A549 (cell line): ENCODE measurements at regions not wholly inside any gene's neighbourhood (a gene's known extent, or its start where the extent isn't known, plus 50 kb on each side); places are given as distances from the start of the nearest gene placed in this dataset.

Source experiments
- ATAC-seq, 2 experiments: fragments of 200-7000 bp in 1 of 2; fragments of >200 bp in 1 of 2; cut with Nextera tagmentation in 1 of 2; cut with Tn5 transposase in 1 of 2; 3 replicates each; pipeline versions ENCODE4 v1.8.0 to v1.9.1; 2018 to 2020; ENCODE audit warnings: mild to moderate bottlenecking in 1 of 2, moderate library complexity in 1 of 2
- CTCF ChIA-PET: fragments of 300-600 bp; sonication (Branson Sonifier 250); formaldehyde crosslinking; extraction: SDS; loops from one replicate; lab custom pipeline; 2021; ENCODE audit warnings: antibody characterized with exemption, inconsistent platforms; lab: Yijun Ruan, JAX
- POLR2A ChIA-PET: fragments of 350-600 bp; formaldehyde crosslinking; extraction: SDS; loops from one replicate; lab custom pipeline; 2021; ENCODE audit warnings: antibody characterized with exemption, inconsistent platforms; lab: Yijun Ruan, JAX
- DNase-seq, 2 experiments: peaks; one replicate each; pipeline versions ENCODE4 v3.0.0 to v3.0.0-alpha.2; 2011 to 2016; ENCODE audit warnings: low read depth in 1 of 2, low spot score in 1 of 2
- FAIRE-seq: peaks from 2 replicates; lab custom pipeline; 2011; peaks lifted over from hg19 to GRCh38; lab: Jason Lieb, UNC
- H3K27ac ChIP-seq, 2 experiments: fragments of >200 bp; sonication (Bioruptor Twin); formaldehyde crosslinking; 3 replicates each; pipeline ENCODE4 v1.5.1; 2016 to 2017
- H3K4me1 ChIP-seq: fragments of >200 bp; sonication (Bioruptor Twin); formaldehyde crosslinking; 3 replicates; pipeline ENCODE4 v1.6.1; 2016
- H3K4me2 ChIP-seq: fragments of >200 bp; sonication (Bioruptor Twin); formaldehyde crosslinking; 3 replicates; pipeline ENCODE4 v1.6.1; 2016
- H3K4me3 ChIP-seq: fragments of >200 bp; sonication (Bioruptor Twin); formaldehyde crosslinking; 3 replicates; pipeline ENCODE4 v1.5.1; 2016
- H3K9me3 ChIP-seq: fragments of >200 bp; sonication (Bioruptor Twin); formaldehyde crosslinking; 3 replicates; pipeline ENCODE4 v1.6.1; 2016
- CHD4 ChIP-seq: fragments of 200-600 bp; sonication (generic); IDR thresholded peaks from 2 replicates; pipeline ENCODE4 v1.6.1; 2016; ENCODE audit warnings: antibody characterized with exemption, mild to moderate bottlenecking, borderline replicate concordance
- ELK1 ChIP-seq: fragments of 150-350 bp; IDR thresholded peaks from 2 replicates; pipeline ENCODE4 v1.6.1; 2014; ENCODE audit warnings: low read depth, mild to moderate bottlenecking, low read length
- EP300 ChIP-seq, 2 experiments: fragments of >200 bp; sonication (Bioruptor Twin); formaldehyde crosslinking; IDR thresholded peaks; 2 replicates in 1 of 2; 3 replicates in 1 of 2; pipeline ENCODE4 v1.6.1; 2016 to 2017
- FOSB ChIP-seq: fragments of 250-450 bp; sonication (Bioruptor Pico); IDR thresholded peaks from 2 replicates; pipeline ENCODE4 v1.5.0; 2020; ENCODE audit warnings: mild to moderate bottlenecking, moderate library complexity
- FOXS1 ChIP-seq: fragments of 250-450 bp; sonication (Bioruptor Pico); IDR thresholded peaks from 2 replicates; pipeline ENCODE4 v1.5.0; 2020; ENCODE audit warnings: mild to moderate bottlenecking, moderate library complexity
- GATA3 ChIP-seq: IDR thresholded peaks from 2 replicates; pipeline ENCODE4 v1.6.1; 2012; ENCODE audit warnings: borderline replicate concordance
- HES2 ChIP-seq: fragments of >200 bp; sonication (Bioruptor Twin); formaldehyde crosslinking; IDR thresholded peaks from 2 replicates; pipeline ENCODE4 v1.6.1; 2016
- HMGXB4 ChIP-seq: fragments of 250-450 bp; sonication (Bioruptor Pico); IDR thresholded peaks from 2 replicates; pipeline ENCODE4 v1.5.0; 2021; ENCODE audit warnings: mild to moderate bottlenecking, moderate library complexity, borderline replicate concordance
- MAZ ChIP-seq: fragments of 150-350 bp; IDR thresholded peaks from 2 replicates; pipeline ENCODE4 v1.6.1; 2014; ENCODE audit warnings: antibody characterized with exemption, low read depth, low read length, borderline replicate concordance
- NFE2L2 ChIP-seq: fragments of 150-350 bp; conservative IDR thresholded peaks from 2 replicates; pipeline ENCODE4 v1.6.1; 2014; ENCODE audit warnings: low read length
- PHF8 ChIP-seq: fragments of 200-600 bp; sonication (generic); IDR thresholded peaks from 2 replicates; pipeline ENCODE4 v1.6.1; 2016; ENCODE audit warnings: low read depth, mild to moderate bottlenecking, antibody characterized with exemption, moderate library complexity, borderline replicate concordance
- POLR2AphosphoS2 ChIP-seq: conservative IDR thresholded peaks from 2 replicates; pipeline ENCODE4 v1.6.1; 2012; ENCODE audit warnings: low read length, improper control_type of control experiment, inconsistent platforms
- RARB ChIP-seq: fragments of 250-450 bp; sonication (Bioruptor Pico); IDR thresholded peaks from 2 replicates; pipeline ENCODE4 v1.8.0; 2021; ENCODE audit warnings: mild to moderate bottlenecking, moderate library complexity
- ZC3H11A ChIP-seq: fragments of 450-650 bp; IDR thresholded peaks from 2 replicates; pipeline ENCODE4 v1.6.1; 2014; ENCODE audit warnings: antibody characterized with exemption, mild to moderate bottlenecking
- ZFP36 ChIP-seq: fragments of 450-650 bp; IDR thresholded peaks from 2 replicates; pipeline ENCODE4 v1.6.1; 2014; ENCODE audit warnings: borderline replicate concordance; ENCODE audit not compliant: partially characterized antibody
- ZNF302 ChIP-seq: fragments of 250-450 bp; sonication (Bioruptor Pico); IDR thresholded peaks from 2 replicates; pipeline ENCODE4 v1.9.0; 2021; ENCODE audit warnings: inconsistent platforms, mild to moderate bottlenecking, moderate library complexity
- ZSCAN20 ChIP-seq: fragments of 250-450 bp; sonication (Bioruptor Pico); IDR thresholded peaks from 2 replicates; pipeline ENCODE4 v1.8.0; 2022; ENCODE audit warnings: mild to moderate bottlenecking, moderate library complexity
- WGBS: methylation state at CpG from one replicate; pipeline ENCODE4 v1.1.6; 2017; ENCODE audit errors: missing lambda C conversion rate; 5-methylcytosine and 5-hydroxymethylcytosine counted together

GRCh38 chr18:10086458-10087210, 172.8 kb downstream of the VAPA start (continued):
- TF ChIP-seq ELK1 (no peak), GATA3 (no peak), EP300 (IDR thresholded peaks at IDR 0.05) (no peak), ZFP36 (no peak), NFE2L2 (no peak), HES2 (no peak), POLR2AphosphoS2 (no peak)
- TF ChIP-seq, all 56 proteins: peak for 0

GRCh38 chr18:10088734-10089133, 174.9 kb downstream of the VAPA start:
- WGBS = 70% methylated on average over 3 of the region's 3 CpGs
- no peak overlapping the region for H3K27ac ChIP-seq
- no peak overlapping the region for H3K4me3 ChIP-seq
- H3K9me3 ChIP-seq = no peaks in the 10 kb centered on the region
- no peak for FAIRE-seq
- no peak overlapping the region for H3K4me2 ChIP-seq
- no peak for DNase-seq
- ChIA-PET CTCF (interaction anchor here (1.1 kb wide), 1 partner anchor 347 kb away, joined by 3 read pairs; no protein-coding TSS in a partner anchor), POLR2A (no interaction called here)
- TF ChIP-seq PHF8 (no peak), FOXS1 (CRISPR knock-in tag) (no peak), ZNF302 (CRISPR knock-in tag) (no peak)
- ATAC-seq = no peak
- peaks cover 14% of the 10 kb centered on the region; the same call in 2 of the 3 replicates for H3K4me1 ChIP-seq

GRCh38 chr18:10089881-10090280, 176.1 kb downstream of the VAPA start:
- no peak for TF ChIP-seq ZFP36
- no peak for TF ChIP-seq CHD4
- no peak for TF ChIP-seq ZC3H11A
- TF ChIP-seq ZNF302 (CRISPR knock-in tag) = no peak
- CTCF ChIA-PET = no interaction called here
- no peaks in the 10 kb centered on the region for H3K9me3 ChIP-seq
- no peak for FAIRE-seq
- ATAC-seq = no peak
- WGBS = 27% methylated on average over 4 of the region's 4 CpGs
- DNase-seq = no peak
- H3K4me3 ChIP-seq = no peak overlapping the region
- no peak overlapping the region for H3K4me2 ChIP-seq
- peaks cover 24% of the 10 kb centered on the region; the same call in 2 of the 3 replicates for H3K4me1 ChIP-seq
- POLR2A ChIA-PET = no interaction called here
- H3K27ac ChIP-seq = no peak overlapping the region

GRCh38 chr18:10090668-10091067, 176.9 kb downstream of the VAPA start:
- WGBS = 53% methylated on average over 4 of the region's 4 CpGs

More at GRCh38 chr18:10090668-10091067, 176.9 kb downstream of the VAPA start:
- Histone ChIP-seq H3K4me2 (no peak overlapping the region), H3K4me1 (peaks cover 25% of the 10 kb centered on the region; the same call in 2 of the 3 replicates), H3K9me3 (no peaks in the 10 kb centered on the region), H3K27ac (no peak overlapping the region), H3K4me3 (no peak overlapping the region)
- no peak for FAIRE-seq
- POLR2A ChIA-PET = no interaction called here
- no peak for ATAC-seq
- DNase-seq = no peak
- no peak for TF ChIP-seq RARB (CRISPR knock-in tag)
- TF ChIP-seq MAZ = no peak
- TF ChIP-seq HMGXB4 = no peak
- no peak for TF ChIP-seq ZSCAN20 (CRISPR knock-in tag)
- no peak for TF ChIP-seq FOSB
- CTCF ChIA-PET = no interaction called here
